Stomach (tissue), 8 donors: ENCODE measurements at regions not wholly inside any gene's neighbourhood (a gene's known extent, or its start where the extent isn't known, plus 50 kb on each side); places are given as distances from the start of the nearest gene placed in this dataset.

Experiments
- DNase-seq, 2 donors: peaks; one replicate each; pipeline versions ENCODE4 v3.0.0 to v3.0.0-alpha.2; 2013 to 2019
- H3K27ac ChIP-seq, 5 donors: fragments of 200-600 bp in 4 of 5; sonication (generic) in 4 of 5; one replicate each; pipeline ENCODE4 v1.5.1; 2013 to 2019; ENCODE audit warnings: mild to moderate bottlenecking in 1 of 5, moderate library complexity in 1 of 5
- H3K27me3 ChIP-seq, 3 donors: fragments of 200-600 bp; sonication (generic); one replicate each; pipeline ENCODE4 v1.5.1; 2017 to 2019; ENCODE audit warnings: mixed run types in 1 of 3
- H3K36me3 ChIP-seq, 4 donors: fragments of 200-600 bp; sonication (generic); 1 replicate in 3 of 4; 2 replicates in 1 of 4; pipeline ENCODE4 v1.5.1; 2016 to 2019
- H3K4me1 ChIP-seq, 4 donors: fragments of 200-600 bp; sonication (generic); one replicate each; pipeline ENCODE4 v1.5.1; 2016 to 2019
- H3K4me3 ChIP-seq, 4 donors: fragments of 200-600 bp; sonication (generic) in 3 of 4; one replicate each; pipeline ENCODE4 v1.5.1; 2016 to 2019; ENCODE audit warnings: mild to moderate bottlenecking in 1 of 4
- H3K9me3 ChIP-seq, 4 donors: fragments of 200-600 bp; sonication (generic); one replicate each; pipeline ENCODE4 v1.5.1; 2016 to 2019
- EP300 ChIP-seq: sonication (generic); formaldehyde crosslinking; IDR thresholded peaks from one replicate; pipeline ENCODE4 v1.6.1; 2017; ENCODE audit warnings: antibody characterized with exemption
- POLR2A ChIP-seq, 4 donors: fragments of 450-650 bp; IDR thresholded peaks; one replicate each; pipeline ENCODE4 v1.6.1; 2016; ENCODE audit warnings: antibody characterized with exemption in 4 of 4, control low read depth in 2 of 4, mild to moderate bottlenecking in 1 of 4, moderate library complexity in 1 of 4
- POLR2AphosphoS5 ChIP-seq, 3 donors: sonication (generic); formaldehyde crosslinking; IDR thresholded peaks; one replicate each; pipeline ENCODE4 v1.6.1; 2016; ENCODE audit warnings: antibody characterized with exemption in 3 of 3
- WGBS, 5 donors: extraction: QIAGEN DNeasy Blood & Tissue Kit in 3 of 5; methylation state at CpG; one replicate each; pipeline versions ENCODE4 v1.1.5 to v1.1.7; 2013 to 2018; 5-methylcytosine and 5-hydroxymethylcytosine counted together
- intact Hi-C: fragments of 100-400 bp; cut with DNase I; formaldehyde crosslinking; loops from one replicate; pipeline ENCODE4 v1.15.1; 2023; ENCODE audit warnings: low total_unique reads
- TF ChIP-seq, protein P1 (sequence below), 7 experiments: fragments of 450-650 bp in 4 of 7; fragments of 200-600 bp in 3 of 7; sonication (generic) in 3 of 7; IDR thresholded peaks; one replicate each; pipeline ENCODE4 v1.5.1; 2016 to 2019; ENCODE audit warnings: antibody characterized with exemption in 7 of 7, control low read depth in 2 of 7, mild to moderate bottlenecking in 1 of 7
- donor health status: healthy with polysubstance abuse.
- donor health status: Bipolar disorder and iron deficiency.
- donor health status: healthy.

DNA sequence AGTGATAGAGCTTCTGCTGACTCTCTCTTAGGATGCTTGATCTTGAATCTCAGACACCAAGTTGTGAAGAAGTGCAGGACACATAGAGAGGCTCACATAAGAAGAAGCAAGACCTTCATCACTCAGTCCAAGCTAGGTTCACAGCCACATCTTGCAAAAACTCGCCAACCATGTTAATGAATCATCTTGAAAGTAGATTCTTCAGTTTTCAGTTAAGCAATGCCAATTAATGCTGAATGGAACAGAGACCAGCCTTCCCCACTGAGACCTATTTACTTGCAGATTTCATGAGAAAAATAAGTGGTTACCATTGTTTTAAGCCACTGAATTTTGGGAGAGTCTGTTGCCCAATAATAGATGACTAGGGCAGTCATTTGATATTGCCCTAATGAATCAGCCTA is 217.7 kb upstream of the EDIL3 start:
- no peak for DNase-seq
- TF ChIP-seq POLR2A (IDR thresholded peaks at IDR 0.05) (no peak), POLR2AphosphoS5 (IDR thresholded peaks at IDR 0.05) (no peak), EP300 (no peak)
- TF ChIP-seq, protein P1, sequence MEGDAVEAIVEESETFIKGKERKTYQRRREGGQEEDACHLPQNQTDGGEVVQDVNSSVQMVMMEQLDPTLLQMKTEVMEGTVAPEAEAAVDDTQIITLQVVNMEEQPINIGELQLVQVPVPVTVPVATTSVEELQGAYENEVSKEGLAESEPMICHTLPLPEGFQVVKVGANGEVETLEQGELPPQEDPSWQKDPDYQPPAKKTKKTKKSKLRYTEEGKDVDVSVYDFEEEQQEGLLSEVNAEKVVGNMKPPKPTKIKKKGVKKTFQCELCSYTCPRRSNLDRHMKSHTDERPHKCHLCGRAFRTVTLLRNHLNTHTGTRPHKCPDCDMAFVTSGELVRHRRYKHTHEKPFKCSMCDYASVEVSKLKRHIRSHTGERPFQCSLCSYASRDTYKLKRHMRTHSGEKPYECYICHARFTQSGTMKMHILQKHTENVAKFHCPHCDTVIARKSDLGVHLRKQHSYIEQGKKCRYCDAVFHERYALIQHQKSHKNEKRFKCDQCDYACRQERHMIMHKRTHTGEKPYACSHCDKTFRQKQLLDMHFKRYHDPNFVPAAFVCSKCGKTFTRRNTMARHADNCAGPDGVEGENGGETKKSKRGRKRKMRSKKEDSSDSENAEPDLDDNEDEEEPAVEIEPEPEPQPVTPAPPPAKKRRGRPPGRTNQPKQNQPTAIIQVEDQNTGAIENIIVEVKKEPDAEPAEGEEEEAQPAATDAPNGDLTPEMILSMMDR (IDR thresholded peaks at IDR 0.05) = no peak
- Histone ChIP-seq H3K4me3 (no peak overlapping the region), H3K27me3 (no peaks in the 10 kb centered on the region), H3K4me1 (no peaks in the 10 kb centered on the region), H3K9me3 (peaks cover 0 to 6% (median 0%) of the 10 kb centered on the region in 4 donors), H3K36me3 (no peaks in the 10 kb centered on the region), H3K27ac (no peak overlapping the region)
- WGBS, 5 donors = 65 to 91% (median 70%) methylated on average over 1 of the region's 1 CpG
- intact Hi-C loops = no loop called here

GRCh38 chr5:84599964-84600363 is 215.3 kb upstream of the EDIL3 start:
- DNase-seq = no peak
- H3K36me3 ChIP-seq = no peaks in the 10 kb centered on the region
- intact Hi-C loops = no loop called here
- no peak overlapping the region for H3K4me3 ChIP-seq
- TF ChIP-seq EP300 (no peak), POLR2A (IDR thresholded peaks at IDR 0.05) (no peak), POLR2AphosphoS5 (IDR thresholded peaks at IDR 0.05) (no peak)
- TF ChIP-seq, protein P1 (IDR thresholded peaks at IDR 0.05) = no peak
- no peaks in the 10 kb centered on the region for H3K27me3 ChIP-seq
- no peaks in the 10 kb centered on the region for H3K4me1 ChIP-seq
- 68 to 84% (median 74%) methylated on average over 3 of the region's 3 CpGs for WGBS, 5 donors
- H3K27ac ChIP-seq = no peak overlapping the region
- H3K9me3 ChIP-seq = peaks cover 0 to 6% (median 0%) of the 10 kb centered on the region in 4 donors

- Histone ChIP-seq H3K9me3 (peaks cover 0 to 6% (median 0%) of the 10 kb centered on the region in 4 donors), H3K4me1 (no peaks in the 10 kb centered on the region), H3K27me3 (no peaks in the 10 kb centered on the region), H3K27ac (no peak overlapping the region), H3K4me3 (no peak overlapping the region), H3K36me3 (no peaks in the 10 kb centered on the region)
- 61 to 76% (median 68%) methylated on average over 2 of the region's 2 CpGs for WGBS, 5 donors
- no peak for DNase-seq
- intact Hi-C loops = no loop called here
- TF ChIP-seq EP300 (no peak), POLR2AphosphoS5 (IDR thresholded peaks at IDR 0.05) (no peak), POLR2A (IDR thresholded peaks at IDR 0.05) (no peak)
- TF ChIP-seq, protein P1 (IDR thresholded peaks at IDR 0.05) = no peak
Measured at GRCh38 chr5:84597904-84598303, 213.2 kb upstream of the EDIL3 start.

DNA sequence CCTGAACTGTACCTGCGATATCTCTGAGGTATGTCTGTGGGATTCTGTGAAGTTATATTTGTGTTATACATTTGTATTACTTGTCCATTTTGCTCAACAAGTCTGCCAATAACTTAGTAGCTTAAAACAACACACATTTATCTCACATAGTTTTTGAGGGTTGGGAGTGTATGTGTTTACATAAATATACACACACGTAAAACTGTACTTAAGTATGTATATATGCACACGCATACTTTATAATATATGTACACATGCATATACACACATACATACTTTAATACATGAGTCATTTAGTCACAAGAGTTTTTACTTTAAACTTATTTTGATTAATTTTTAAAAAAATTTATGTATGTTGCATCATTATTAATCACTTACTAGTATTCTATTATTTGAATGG is 205.9 kb upstream of the EDIL3 start:
- WGBS, 5 donors = 81 to 85% (median 83%) methylated on average over 3 of the region's 3 CpGs

More for the DNA sequence above, 205.9 kb upstream of the EDIL3 start:
- Histone ChIP-seq H3K4me3 (no peak overlapping the region), H3K36me3 (no peaks in the 10 kb centered on the region), H3K9me3 (no peaks in the 10 kb centered on the region), H3K4me1 (no peaks in the 10 kb centered on the region), H3K27ac (no peak overlapping the region), H3K27me3 (no peaks in the 10 kb centered on the region)
- TF ChIP-seq EP300 = no peak
- no peak for TF ChIP-seq POLR2AphosphoS5 (IDR thresholded peaks at IDR 0.05)
- no peak for TF ChIP-seq POLR2A (IDR thresholded peaks at IDR 0.05)
- TF ChIP-seq, protein P1 (IDR thresholded peaks at IDR 0.05) = no peak
- intact Hi-C loops = no loop called here
- no peak for DNase-seq
